ENCODE measurements at regions not wholly inside any gene's neighbourhood (a gene's known extent, or its start where the extent isn't known, plus 50 kb on each side); places are given as distances from the start of the nearest gene placed in this dataset.

GRCh38 chr1:56248138-56248537, 331.2 kb downstream of the PLPP3 start:
- TF ChIP-seq CTCF (conservative IDR thresholded peaks at IDR 0.05; ENCODE audit: low read length): no peak
- no peak for TF ChIP-seq EZH2phosphoT487 (IDR thresholded peaks at IDR 0.05; ENCODE audit: borderline replicate concordance)

All from Loucy (cell line).